Cardiac muscle cell (in vitro differentiated cells and primary cell): ENCODE measurements at regions not wholly inside any gene's neighbourhood (a gene's known extent, or its start where the extent isn't known, plus 50 kb on each side); places are given as distances from the start of the nearest gene placed in this dataset.
A peak's percentile ranks its signal among the peaks of the same experiment; 100 is the strongest.

ENCODE experiments used
- DNase-seq, 2 donors: peaks; one replicate each; pipeline versions ENCODE4 v3.0.0 to v3.0.0-alpha.2; 2010 to 2017; ENCODE audit warnings: low read depth in 1 of 2, low spot score in 1 of 2
- H3K27ac ChIP-seq: fragments of 200-600 bp; sonication (generic); 2 replicates; pipeline ENCODE4 v1.5.1; 2016
- H3K27me3 ChIP-seq: fragments of 200-600 bp; sonication (generic); 2 replicates; pipeline ENCODE4 v1.6.0; 2016; ENCODE audit warnings: control low read depth
- H3K36me3 ChIP-seq: fragments of 200-600 bp; sonication (generic); 2 replicates; pipeline ENCODE4 v1.5.1; 2016; ENCODE audit warnings: control low read depth
- H3K4me1 ChIP-seq: fragments of 200-600 bp; sonication (generic); 2 replicates; pipeline ENCODE4 v1.8.1; 2017; ENCODE audit warnings: low read depth, mild to moderate bottlenecking, mixed run types
- H3K4me3 ChIP-seq: fragments of 200-600 bp; sonication (generic); 2 replicates; pipeline ENCODE4 v1.5.1; 2016; ENCODE audit warnings: mild to moderate bottlenecking
- H3K9me3 ChIP-seq: fragments of 200-600 bp; sonication (generic); 2 replicates; pipeline ENCODE4 v1.5.1; 2017; ENCODE audit warnings: low read depth, mild to moderate bottlenecking, control low read depth
- TF ChIP-seq, protein P1 (sequence below): IDR thresholded peaks from 2 replicates; pipeline ENCODE4 v1.5.1; 2012; ENCODE audit warnings: low read depth, mild to moderate bottlenecking, low read length

- Histone ChIP-seq H3K36me3 (no peaks in the 10 kb centered on the region), H3K4me3 (no peak overlapping the region), H3K4me1 (no peaks in the 10 kb centered on the region), H3K9me3 (no peaks in the 10 kb centered on the region), H3K27ac (no peak overlapping the region), H3K27me3 (no peaks in the 10 kb centered on the region)
- TF ChIP-seq, protein P1, sequence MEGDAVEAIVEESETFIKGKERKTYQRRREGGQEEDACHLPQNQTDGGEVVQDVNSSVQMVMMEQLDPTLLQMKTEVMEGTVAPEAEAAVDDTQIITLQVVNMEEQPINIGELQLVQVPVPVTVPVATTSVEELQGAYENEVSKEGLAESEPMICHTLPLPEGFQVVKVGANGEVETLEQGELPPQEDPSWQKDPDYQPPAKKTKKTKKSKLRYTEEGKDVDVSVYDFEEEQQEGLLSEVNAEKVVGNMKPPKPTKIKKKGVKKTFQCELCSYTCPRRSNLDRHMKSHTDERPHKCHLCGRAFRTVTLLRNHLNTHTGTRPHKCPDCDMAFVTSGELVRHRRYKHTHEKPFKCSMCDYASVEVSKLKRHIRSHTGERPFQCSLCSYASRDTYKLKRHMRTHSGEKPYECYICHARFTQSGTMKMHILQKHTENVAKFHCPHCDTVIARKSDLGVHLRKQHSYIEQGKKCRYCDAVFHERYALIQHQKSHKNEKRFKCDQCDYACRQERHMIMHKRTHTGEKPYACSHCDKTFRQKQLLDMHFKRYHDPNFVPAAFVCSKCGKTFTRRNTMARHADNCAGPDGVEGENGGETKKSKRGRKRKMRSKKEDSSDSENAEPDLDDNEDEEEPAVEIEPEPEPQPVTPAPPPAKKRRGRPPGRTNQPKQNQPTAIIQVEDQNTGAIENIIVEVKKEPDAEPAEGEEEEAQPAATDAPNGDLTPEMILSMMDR = no peak
- DNase-seq = no peak
These were observed 73.8 kb downstream of the SLC25A46 start for GRCh38 chr5:110812639-110813038.

DNA sequence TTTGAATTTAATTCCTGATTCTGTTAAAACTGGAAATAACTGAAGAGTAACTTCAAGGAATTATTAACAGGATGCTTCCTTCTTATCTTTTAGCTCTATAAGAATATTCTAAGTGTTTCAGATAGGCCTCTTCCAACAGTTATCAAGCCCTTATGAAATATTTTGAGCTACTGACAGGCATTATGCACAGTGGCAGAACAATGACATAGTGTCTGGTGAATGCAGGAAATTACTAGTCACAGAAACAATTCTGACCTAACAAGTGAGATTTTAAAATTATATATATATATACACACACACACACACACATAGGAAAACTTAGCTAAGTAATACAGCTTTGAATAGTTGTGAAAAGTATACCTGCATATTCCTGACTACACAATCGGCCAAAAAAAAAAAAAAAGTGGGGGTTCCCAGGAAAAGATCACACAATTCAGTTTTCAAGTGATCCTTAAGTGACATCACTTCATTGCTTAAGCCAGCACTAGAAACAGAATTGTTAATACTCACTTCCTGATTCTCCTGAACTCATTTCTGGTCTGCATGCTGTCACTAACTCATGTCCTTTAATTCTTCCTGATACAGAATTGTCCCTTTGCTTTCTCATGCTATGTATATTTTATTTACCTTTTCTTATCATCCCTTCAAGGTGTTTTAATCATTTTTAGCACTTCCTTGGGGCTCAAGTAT lies 77.3 kb downstream of the SLC25A46 start:
- H3K27ac ChIP-seq = no peak overlapping the region
- no peaks in the 10 kb centered on the region for H3K36me3 ChIP-seq
- H3K27me3 ChIP-seq = no peaks in the 10 kb centered on the region
- TF ChIP-seq, protein P1 = no peak
- no peaks in the 10 kb centered on the region for H3K4me1 ChIP-seq
- DNase-seq = peak in 1 of 2 donors; percentile 55
- H3K9me3 ChIP-seq = no peaks in the 10 kb centered on the region
- H3K4me3 ChIP-seq = no peak overlapping the region

GRCh38 chr5:110817459-110817858 lies 78.7 kb downstream of the SLC25A46 start:
- H3K27me3 ChIP-seq = no peaks in the 10 kb centered on the region
- no peaks in the 10 kb centered on the region for H3K9me3 ChIP-seq
- no peak overlapping the region for H3K4me3 ChIP-seq
- no peaks in the 10 kb centered on the region for H3K36me3 ChIP-seq
- TF ChIP-seq, protein P1 = no peak
- no peak overlapping the region for H3K27ac ChIP-seq
- peak in 1 of 2 donors; percentile 62 for DNase-seq
- H3K4me1 ChIP-seq = no peaks in the 10 kb centered on the region

DNA sequence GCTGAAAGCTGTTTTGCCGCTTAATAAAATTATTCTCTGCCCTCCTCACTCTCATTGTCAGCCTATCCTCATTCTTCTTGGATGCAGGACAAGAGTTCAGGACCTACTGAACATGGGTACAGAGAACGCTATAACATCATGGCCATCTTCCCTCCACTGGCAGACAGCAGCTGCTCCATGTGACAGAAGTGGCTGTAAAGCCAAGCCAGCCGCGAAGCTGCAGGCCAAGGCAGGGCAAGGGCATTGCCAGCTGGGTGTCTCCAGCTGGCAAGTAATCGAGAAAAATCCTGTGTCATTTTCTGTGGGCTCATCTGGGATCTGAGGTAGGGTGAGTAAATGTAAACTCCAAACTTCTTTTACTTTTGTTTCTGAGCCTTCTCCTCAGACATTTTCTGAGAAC lies 84.8 kb downstream of the SLC25A46 start:
- Histone ChIP-seq H3K9me3 (peaks cover 2% of the 10 kb centered on the region), H3K4me1 (no peaks in the 10 kb centered on the region), H3K27ac (no peak overlapping the region), H3K4me3 (no peak overlapping the region), H3K27me3 (no peaks in the 10 kb centered on the region), H3K36me3 (no peaks in the 10 kb centered on the region)
- TF ChIP-seq, protein P1 = no peak
- DNase-seq = no peak

GRCh38 chr5:110824936-110825441 lies 86.2 kb downstream of the SLC25A46 start:
- no peak overlapping the region for H3K4me3 ChIP-seq
- no peaks in the 10 kb centered on the region for H3K27me3 ChIP-seq
- no peak for DNase-seq
- H3K27ac ChIP-seq = no peak overlapping the region
- no peaks in the 10 kb centered on the region for H3K4me1 ChIP-seq
- H3K36me3 ChIP-seq = no peaks in the 10 kb centered on the region
- TF ChIP-seq, protein P1 = no peak
- peaks cover 2% of the 10 kb centered on the region for H3K9me3 ChIP-seq
